Vagina (tissue), 2 donors: ENCODE measurements at regions not wholly inside any gene's neighbourhood (a gene's known extent, or its start where the extent isn't known, plus 50 kb on each side); places are given as distances from the start of the nearest gene placed in this dataset.

Experiments
- CTCF ChIP-seq, 3 experiments: fragments of 450-650 bp in 2 of 3; fragments of 200-600 bp in 1 of 3; sonication (generic) in 1 of 3; IDR thresholded peaks; one replicate each; pipeline ENCODE4 v1.5.1; 2017 to 2019; ENCODE audit warnings: antibody characterized with exemption in 3 of 3, mild to moderate bottlenecking in 2 of 3, moderate library complexity in 2 of 3
- POLR2AphosphoS5 ChIP-seq, 2 donors: sonication (generic); formaldehyde crosslinking; IDR thresholded peaks; one replicate each; pipeline ENCODE4 v1.9.0; 2017; ENCODE audit warnings: antibody characterized with exemption in 2 of 2, mild to moderate bottlenecking in 2 of 2, low read depth in 1 of 2; ENCODE audit not compliant: insufficient read depth in 1 of 2

GRCh38 chr5:92504346-92504745, 1076.7 kb downstream of the NR2F1-AS1 start:
- TF ChIP-seq CTCF (IDR thresholded peaks at IDR 0.05) (no peak), POLR2AphosphoS5 (IDR thresholded peaks at IDR 0.05; ENCODE audit: insufficient read depth in 1 of 2, low read depth in 1 of 2) (no peak)
